ENCODE measurements at regions not wholly inside any gene's neighbourhood (a gene's known extent, or its start where the extent isn't known, plus 50 kb on each side); places are given as distances from the start of the nearest gene placed in this dataset.

- no peak for TF ChIP-seq CTCF (IDR thresholded peaks at IDR 0.05)
- no peak for TF ChIP-seq EP300 (IDR thresholded peaks at IDR 0.05; ENCODE audit: borderline replicate concordance in 1 of 2, low read depth in 1 of 2, low read length in 1 of 2)
- TF ChIP-seq MAX (IDR thresholded peaks at IDR 0.05; ENCODE audit: low read depth): no peak
- no peak for TF ChIP-seq EZH2phosphoT487 (IDR thresholded peaks at IDR 0.05; ENCODE audit: borderline replicate concordance, low read depth)
- no peak for TF ChIP-seq MXI1 (IDR thresholded peaks at IDR 0.05; ENCODE audit: low read depth, low read length)
- TF ChIP-seq ZBTB33 (IDR thresholded peaks at IDR 0.05; ENCODE audit: borderline replicate concordance, low read depth): no peak
- TF ChIP-seq RAD21 (IDR thresholded peaks at IDR 0.05; ENCODE audit: low read length): no peak
Observed at GRCh38 chr3:87053553-87053952, 62.6 kb upstream of the VGLL3 start.

All from SK-N-SH (cell line).